HG02943 (cell line): ENCODE measurements at regions not wholly inside any gene's neighbourhood (a gene's known extent, or its start where the extent isn't known, plus 50 kb on each side); places are given as distances from the start of the nearest gene placed in this dataset.
"Not testable (repeated sequence)": the region's sequence is repeated elsewhere in the genome, so short reads cannot be mapped to it uniquely, and the experiment has no call there.

Experiments
- ATAC-seq: cut with Tn5 transposase; IDR thresholded peaks from one replicate; pipeline ENCODE4 v1.9.1; 2021; ENCODE audit warnings: mild to moderate bottlenecking, low read depth, moderate library complexity; ENCODE audit not compliant: unreplicated experiment

DNA sequence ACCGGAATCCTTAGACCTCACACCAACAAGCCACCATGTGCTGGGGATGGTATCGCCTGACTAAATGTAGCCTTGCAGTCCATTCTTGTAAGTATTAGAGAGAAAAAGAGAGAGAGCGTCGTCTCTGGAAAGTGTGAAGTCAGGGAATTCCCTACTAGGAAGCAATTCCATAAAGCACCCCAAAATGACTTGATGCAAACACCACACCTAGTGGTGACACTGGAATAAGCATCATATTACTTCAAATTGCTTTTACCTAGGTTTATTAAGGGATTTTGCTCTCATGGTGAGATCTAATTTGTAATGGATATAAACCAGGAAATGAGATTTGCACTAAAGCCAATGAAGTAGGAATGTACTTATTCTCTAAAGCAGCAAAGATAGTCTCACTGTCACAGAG, 111.4 kb upstream of the METTL9 start:
- ATAC-seq = not testable (repeated sequence)

- ATAC-seq = not testable (repeated sequence)
These were observed 100.3 kb upstream of the METTL9 start for GRCh38 chr16:21499046-21499445.

DNA sequence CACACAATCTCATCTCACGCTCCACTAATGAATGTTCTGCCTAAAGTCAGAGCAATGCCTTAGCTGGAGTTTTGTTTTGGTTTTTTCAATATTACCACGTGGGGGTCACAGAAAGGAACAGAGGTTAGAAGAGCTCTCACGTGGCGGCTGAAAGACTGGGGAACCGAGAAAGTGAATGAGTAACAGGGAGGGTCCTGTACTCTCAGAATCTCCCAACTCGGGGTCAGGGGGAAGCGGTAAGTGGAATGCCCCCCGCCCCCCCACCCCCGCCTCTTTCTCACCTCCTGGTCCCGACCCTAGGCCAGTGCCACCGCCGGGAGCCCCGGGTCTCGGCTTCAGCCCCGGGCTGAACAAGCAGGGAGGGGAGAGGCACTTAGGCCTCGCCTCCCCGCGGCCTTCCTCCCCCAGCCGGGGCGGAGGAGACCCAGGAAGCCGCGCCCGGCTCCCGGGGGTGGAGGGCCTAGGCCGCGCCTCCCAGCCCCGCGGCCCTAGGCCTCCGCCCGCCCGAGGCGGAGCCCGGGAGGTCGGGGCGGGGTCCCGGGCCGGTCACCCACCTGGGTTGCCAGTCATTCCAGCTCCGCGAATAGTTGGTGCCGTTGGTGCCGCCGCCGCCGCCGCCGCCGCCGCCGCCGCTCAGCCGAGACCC, 98.0 kb upstream of the METTL9 start:
- ATAC-seq = peak; percentile 47

- peak; percentile 47 for ATAC-seq
These were observed 97.3 kb upstream of the METTL9 start for GRCh38 chr16:21501869-21502667.

- not testable (repeated sequence) for ATAC-seq
These were observed 95.8 kb upstream of the METTL9 start for GRCh38 chr16:21503574-21503920.

DNA sequence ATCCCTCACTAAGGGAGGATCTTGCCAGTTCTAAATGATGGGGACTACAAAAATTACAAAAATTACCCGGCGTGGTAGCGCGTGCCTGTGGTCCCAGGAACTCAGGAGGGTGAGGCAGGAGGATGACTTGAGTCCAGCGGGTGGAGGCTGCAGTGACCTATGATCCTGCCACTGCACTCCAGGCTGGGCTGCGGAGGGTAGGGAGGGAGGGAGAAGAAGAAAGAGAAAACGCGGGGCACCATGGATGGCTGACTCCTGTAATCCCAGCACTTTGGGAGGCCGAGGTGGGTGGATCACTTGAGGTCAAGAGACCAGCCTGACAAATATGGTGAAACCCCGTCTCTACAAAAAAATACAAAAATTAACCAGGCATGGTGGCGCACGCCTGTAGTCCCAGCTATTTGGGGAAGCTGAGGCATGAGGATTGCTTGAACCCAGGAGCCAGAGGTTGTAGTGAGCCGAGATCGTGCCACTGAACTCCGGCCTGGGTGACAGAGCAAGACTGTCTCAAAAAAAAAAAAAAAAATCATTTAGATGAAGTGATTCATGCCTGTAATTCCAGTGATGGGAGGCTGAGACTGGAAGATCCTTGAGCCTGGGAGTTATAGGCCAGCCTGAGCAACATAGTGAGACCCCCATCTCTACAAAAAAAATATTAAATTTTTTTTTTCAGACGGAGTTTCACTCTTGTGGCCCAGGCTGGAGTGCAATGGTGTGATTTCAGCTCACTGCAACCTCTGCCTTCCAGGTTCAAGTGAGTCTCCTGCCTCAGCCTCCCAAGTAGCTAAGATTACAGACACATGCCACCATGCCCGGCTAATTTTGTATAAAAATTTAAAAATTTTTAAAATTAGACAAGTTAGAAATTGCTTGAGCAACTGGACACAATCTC, 95.2 kb upstream of the METTL9 start:
- ATAC-seq = not testable (repeated sequence)

DNA sequence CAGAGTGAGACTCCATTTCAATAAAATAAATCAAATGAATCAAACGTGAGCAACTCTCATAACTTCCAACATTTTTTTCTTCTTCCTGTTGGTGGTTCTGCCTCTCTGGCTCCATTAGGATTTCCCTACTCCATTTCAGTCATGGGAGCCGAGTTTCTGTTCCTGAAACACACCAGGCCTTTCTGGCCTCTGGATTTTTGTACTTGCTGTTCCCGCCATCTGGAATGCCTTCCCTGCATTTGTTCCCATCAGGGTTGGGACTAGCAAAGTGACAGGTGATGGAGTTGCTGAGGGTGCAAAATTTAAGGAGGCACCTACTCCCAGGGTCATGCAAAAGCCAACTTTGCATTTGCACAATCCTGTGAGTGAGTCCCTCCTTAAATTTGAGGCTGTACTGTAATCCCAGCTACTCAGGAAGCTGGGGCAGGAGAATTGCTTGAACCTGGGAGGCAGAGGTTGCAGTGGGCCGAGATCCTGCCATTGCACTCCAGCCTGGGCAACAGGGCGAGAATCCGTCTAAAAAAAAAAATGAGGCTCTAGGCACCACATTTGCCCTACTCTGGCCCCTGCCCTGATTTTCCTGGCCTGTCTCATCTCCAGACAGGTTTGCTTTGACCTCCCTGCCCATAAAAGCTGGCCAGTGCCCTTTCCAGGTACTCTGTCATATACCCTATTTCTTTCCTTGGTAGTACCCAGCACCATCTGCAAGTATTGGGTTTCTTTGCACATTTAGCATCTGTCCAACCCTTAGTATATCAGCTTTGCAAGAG, 93.4 kb upstream of the METTL9 start:
- ATAC-seq = not testable (repeated sequence)

DNA sequence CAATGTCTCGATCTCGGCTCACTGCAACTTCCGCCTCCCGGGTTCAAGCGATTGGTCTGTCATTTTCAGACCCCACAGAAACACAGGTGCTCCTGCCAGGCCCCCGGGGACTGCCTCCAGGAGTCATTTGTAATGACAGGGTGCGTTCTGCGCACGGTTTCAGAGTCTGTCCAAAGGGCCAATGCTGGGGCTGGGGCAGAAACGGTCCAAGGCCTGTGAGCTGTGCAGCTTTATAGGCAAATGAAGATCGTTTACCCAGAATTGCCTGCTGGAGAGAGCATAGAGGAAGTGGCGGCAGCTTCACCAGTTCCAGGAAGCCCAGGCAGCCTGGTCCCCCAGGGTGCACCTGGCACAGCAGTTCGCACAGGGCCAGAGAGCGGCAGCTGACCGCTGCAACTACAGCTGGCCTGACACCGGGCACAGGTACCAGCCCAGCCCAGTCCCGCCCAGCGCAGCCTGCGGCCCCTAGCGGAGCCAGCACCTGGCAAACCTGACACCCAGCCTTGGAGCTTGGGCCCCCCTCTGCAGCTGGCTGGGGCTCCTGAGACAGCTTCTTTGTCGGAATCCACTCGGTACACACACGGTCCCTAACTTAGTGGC, 92.4 kb upstream of the METTL9 start:
- peak; percentile 70 for ATAC-seq

GRCh38 chr16:21507631-21508305, 91.6 kb upstream of the METTL9 start:
- not testable (repeated sequence) for ATAC-seq

DNA sequence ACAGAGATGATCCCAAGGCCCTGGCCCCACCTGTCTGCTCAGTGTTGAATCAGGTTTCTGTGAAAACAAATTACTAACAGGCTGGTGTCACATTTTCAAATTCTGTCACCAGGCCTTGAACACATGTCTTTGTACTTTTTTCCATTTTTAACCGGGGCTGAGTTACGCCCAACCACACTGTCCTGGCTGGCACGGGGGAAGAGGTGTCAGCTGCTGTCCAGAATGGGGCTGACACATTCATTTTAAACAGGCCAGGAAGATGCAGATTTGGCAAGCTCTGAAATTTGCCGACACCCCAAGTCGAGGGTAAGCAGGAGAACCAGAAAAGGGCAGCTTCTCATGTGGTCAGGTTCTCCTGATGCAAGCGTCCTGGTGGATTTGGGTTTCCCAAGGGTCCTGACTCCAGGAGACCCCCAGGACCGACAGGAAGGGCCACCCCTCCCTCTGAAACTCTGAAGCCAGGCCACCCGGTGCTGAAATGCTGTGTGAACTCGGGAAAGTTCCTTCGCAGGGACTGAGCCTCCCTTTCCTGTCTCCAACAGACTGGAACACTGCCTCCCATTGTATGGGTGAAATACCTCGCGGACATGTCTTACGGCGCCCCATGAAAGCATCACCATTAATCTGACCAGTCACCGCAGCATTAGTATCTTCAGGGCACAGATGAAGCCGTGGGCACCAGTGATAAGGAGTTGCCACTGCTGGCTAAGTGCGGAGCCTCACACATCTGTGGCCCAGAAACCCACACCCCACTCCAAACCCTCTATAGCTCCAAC, 90.5 kb upstream of the METTL9 start:
- ATAC-seq = not testable (repeated sequence)

- not testable (repeated sequence) for ATAC-seq
These were observed 89.8 kb upstream of the METTL9 start for GRCh38 chr16:21509437-21510086.

- ATAC-seq = not testable (repeated sequence)
These were observed 88.5 kb upstream of the METTL9 start for GRCh38 chr16:21510869-21511255.

DNA sequence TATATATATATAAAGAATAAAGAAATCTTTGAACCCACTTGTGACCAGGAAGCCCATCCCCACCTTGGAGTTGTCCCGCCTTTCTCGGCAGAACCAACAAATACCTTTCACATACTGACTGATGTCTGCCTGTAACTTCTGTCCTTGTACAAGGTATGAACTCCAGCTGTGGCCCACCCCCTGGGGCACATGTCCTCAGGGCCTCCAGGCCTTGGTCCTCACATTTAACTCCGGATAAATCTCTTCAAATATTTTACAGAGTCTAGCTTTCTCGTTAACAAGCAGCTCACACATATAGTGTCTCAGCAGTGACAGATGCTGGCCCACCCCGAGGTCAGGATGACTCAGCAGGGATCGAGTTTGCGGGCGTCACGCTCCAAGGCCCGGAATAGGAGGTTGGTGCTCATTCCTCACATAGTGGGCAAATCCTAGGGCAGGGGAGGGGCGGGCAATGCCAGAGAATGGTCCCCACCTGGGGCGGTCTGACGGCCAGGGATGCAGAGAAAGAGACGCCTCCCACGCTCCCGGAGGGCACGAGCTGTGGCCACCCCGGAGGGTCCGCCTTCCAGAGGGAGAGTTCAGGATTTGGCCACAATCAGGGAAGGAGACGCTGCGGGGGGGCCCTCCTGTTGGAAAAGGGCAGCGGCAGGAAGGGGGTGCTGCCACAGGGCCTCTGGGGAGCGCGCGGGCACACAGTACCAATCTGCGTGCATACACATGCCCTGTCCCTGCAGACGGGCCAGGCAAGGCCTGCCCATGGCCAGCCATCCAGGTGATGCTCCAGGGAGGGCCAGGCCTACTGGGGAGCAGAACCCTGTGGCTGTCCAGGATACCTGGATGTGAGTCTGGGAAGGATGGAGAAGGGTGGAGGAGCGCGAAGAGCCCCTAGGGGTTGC, 87.8 kb upstream of the METTL9 start:
- ATAC-seq = not testable (repeated sequence)

DNA sequence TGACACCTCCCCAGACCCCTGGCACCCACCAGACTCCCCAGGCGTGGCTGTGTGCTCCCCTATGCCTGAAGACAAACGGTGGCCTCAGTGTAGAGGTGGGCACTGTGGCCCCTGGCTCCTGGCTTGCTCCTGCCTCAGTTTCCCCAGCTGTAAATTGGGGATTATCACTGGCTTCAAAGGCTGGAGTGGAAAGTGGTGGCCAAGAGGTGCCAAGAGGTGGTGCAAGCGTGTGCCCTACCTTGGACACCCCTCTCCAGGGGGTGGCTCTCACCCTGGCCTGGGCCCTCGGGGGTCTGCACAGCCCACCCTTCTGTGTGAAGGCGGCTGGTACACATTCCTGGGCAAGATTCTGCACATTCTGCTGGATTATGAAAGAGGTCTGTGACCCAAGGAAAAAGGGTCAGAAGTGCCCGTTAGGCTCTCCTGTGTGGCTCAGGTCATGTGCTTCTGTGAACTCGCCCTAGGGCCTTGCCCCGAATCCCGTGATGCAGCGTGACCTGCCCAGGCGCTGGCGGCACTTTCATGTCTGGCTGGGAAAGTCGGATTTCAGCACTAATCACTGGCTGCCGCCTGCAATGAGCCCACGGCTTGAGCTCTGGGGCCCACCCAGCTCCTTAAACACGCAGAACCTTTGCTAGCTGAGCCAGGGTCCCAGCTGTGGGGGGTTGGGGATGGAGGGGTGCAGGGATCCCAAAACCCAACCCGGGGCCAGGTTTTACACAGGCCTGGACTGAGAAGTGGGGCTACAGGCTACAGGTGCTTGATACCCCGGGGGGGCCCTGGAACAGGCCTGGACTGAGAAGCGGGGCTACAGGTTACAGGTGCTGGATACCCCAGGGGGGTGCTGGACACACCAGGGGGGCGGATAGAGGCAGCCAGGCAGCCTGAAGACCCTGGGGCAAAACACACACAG, 86.8 kb upstream of the METTL9 start:
- ATAC-seq = not testable (repeated sequence)

- ATAC-seq = not testable (repeated sequence)
These were observed 86.0 kb upstream of the METTL9 start for GRCh38 chr16:21513337-21513741.
